Uterus (tissue), 3 donors: ENCODE measurements at regions not wholly inside any gene's neighbourhood (a gene's known extent, or its start where the extent isn't known, plus 50 kb on each side); places are given as distances from the start of the nearest gene placed in this dataset.

Experiments
- DNase-seq, 2 donors: peaks; one replicate each; pipeline ENCODE4 v3.0.0-alpha.2; 2019 to 2020
- H3K27ac ChIP-seq, 2 donors: fragments of 200-600 bp; sonication (generic); 1 replicate in 1 of 2; 2 replicates in 1 of 2; pipeline ENCODE4 v1.5.1; 2016 to 2018
- H3K27me3 ChIP-seq, 2 donors: fragments of 200-600 bp; sonication (generic); one replicate each; pipeline ENCODE4 v1.5.1; 2018 to 2019; ENCODE audit warnings: control low read depth in 1 of 2
- H3K36me3 ChIP-seq, 2 donors: fragments of 200-600 bp; sonication (generic); one replicate each; pipeline ENCODE4 v1.5.1; 2019; ENCODE audit warnings: control low read depth in 1 of 2
- H3K4me1 ChIP-seq, 2 donors: fragments of 200-600 bp; sonication (generic); one replicate each; pipeline ENCODE4 v1.5.1; 2018 to 2019; ENCODE audit warnings: control low read depth in 1 of 2
- H3K4me3 ChIP-seq, 2 donors: fragments of 200-600 bp; sonication (generic); 1 replicate in 1 of 2; 2 replicates in 1 of 2; pipeline ENCODE4 v1.5.1; 2018 to 2019; ENCODE audit warnings: mild to moderate bottlenecking in 1 of 2
- H3K9me3 ChIP-seq, 2 donors: fragments of 200-600 bp; sonication (generic); one replicate each; pipeline ENCODE4 v1.5.1; 2019; ENCODE audit warnings: control low read depth in 1 of 2
- CTCF ChIP-seq, 4 experiments: fragments of 200-600 bp in 2 of 4; fragments of 450-650 bp in 2 of 4; sonication (generic) in 2 of 4; IDR thresholded peaks; one replicate each; pipeline ENCODE4 v1.5.1; 2016 to 2019; ENCODE audit warnings: antibody characterized with exemption in 4 of 4, mild to moderate bottlenecking in 2 of 4, moderate library complexity in 1 of 4
- POLR2A ChIP-seq, 2 donors: fragments of 450-650 bp; IDR thresholded peaks; one replicate each; pipeline ENCODE4 v1.6.1; 2016; ENCODE audit warnings: antibody characterized with exemption in 2 of 2, mild to moderate bottlenecking in 1 of 2, moderate library complexity in 1 of 2
- intact Hi-C: fragments of 100-400 bp; cut with DNase I; formaldehyde crosslinking; loops from one replicate; pipeline ENCODE4 v1.15.1; 2023; ENCODE audit warnings: low total_unique reads
- donor health status: DM: yes; HTN: yes; CAD: no.

GRCh38 chr5:174221436-174221835 is 175.9 kb downstream of the NSG2 start:
- intact Hi-C loops, result no loop called here
- H3K9me3 ChIP-seq, result no peaks in the 10 kb centered on the region
- no peaks in the 10 kb centered on the region for H3K27me3 ChIP-seq
- H3K4me3 ChIP-seq, result no peak overlapping the region
- H3K36me3 ChIP-seq, result no peaks in the 10 kb centered on the region
- H3K27ac ChIP-seq, result no peak overlapping the region
- TF ChIP-seq POLR2A (IDR thresholded peaks at IDR 0.05) (no peak), CTCF (IDR thresholded peaks at IDR 0.05) (no peak)
- DNase-seq, result no peak
- no peaks in the 10 kb centered on the region for H3K4me1 ChIP-seq

- Histone ChIP-seq H3K4me1 (no peaks in the 10 kb centered on the region), H3K27me3 (no peaks in the 10 kb centered on the region), H3K27ac (no peak overlapping the region), H3K36me3 (no peaks in the 10 kb centered on the region), H3K4me3 (no peak overlapping the region), H3K9me3 (no peaks in the 10 kb centered on the region)
- TF ChIP-seq POLR2A (IDR thresholded peaks at IDR 0.05) (no peak), CTCF (IDR thresholded peaks at IDR 0.05) (no peak)
- no peak for DNase-seq
- intact Hi-C loops, result no loop called here
Measured at GRCh38 chr5:174221946-174222345, 176.4 kb downstream of the NSG2 start.

GRCh38 chr5:174222891-174223290 is 177.4 kb downstream of the NSG2 start:
- intact Hi-C loops, result no loop called here
- no peak for DNase-seq
- TF ChIP-seq POLR2A (IDR thresholded peaks at IDR 0.05) (no peak), CTCF (IDR thresholded peaks at IDR 0.05) (no peak)
- Histone ChIP-seq H3K9me3 (no peaks in the 10 kb centered on the region), H3K4me3 (no peak overlapping the region), H3K36me3 (no peaks in the 10 kb centered on the region), H3K4me1 (no peaks in the 10 kb centered on the region), H3K27me3 (no peaks in the 10 kb centered on the region), H3K27ac (no peak overlapping the region)

- Histone ChIP-seq H3K4me3 (no peak overlapping the region), H3K9me3 (no peaks in the 10 kb centered on the region), H3K4me1 (no peaks in the 10 kb centered on the region), H3K36me3 (no peaks in the 10 kb centered on the region), H3K27ac (no peak overlapping the region), H3K27me3 (no peaks in the 10 kb centered on the region)
- DNase-seq, result no peak
- intact Hi-C loops, result no loop called here
- no peak for TF ChIP-seq CTCF (IDR thresholded peaks at IDR 0.05)
- TF ChIP-seq POLR2A (IDR thresholded peaks at IDR 0.05), result no peak
Measured at GRCh38 chr5:174223355-174223754, 177.8 kb downstream of the NSG2 start.

GRCh38 chr5:174229068-174229467 is 183.6 kb downstream of the NSG2 start:
- Histone ChIP-seq H3K4me1 (no peaks in the 10 kb centered on the region), H3K9me3 (no peaks in the 10 kb centered on the region), H3K27me3 (no peaks in the 10 kb centered on the region), H3K36me3 (no peaks in the 10 kb centered on the region), H3K27ac (no peak overlapping the region), H3K4me3 (no peak overlapping the region)
- intact Hi-C loops, result no loop called here
- TF ChIP-seq POLR2A (IDR thresholded peaks at IDR 0.05) (no peak), CTCF (IDR thresholded peaks at IDR 0.05) (no peak)
- DNase-seq, result no peak
